Thoracic aorta (tissue), 2 donors: ENCODE measurements at regions not wholly inside any gene's neighbourhood (a gene's known extent, or its start where the extent isn't known, plus 50 kb on each side); places are given as distances from the start of the nearest gene placed in this dataset.

Experiments used
- ATAC-seq: fragments of 150-250 bp; one replicate; pipeline ENCODE4 v1.8.0; 2017; ENCODE audit warnings: low read depth; ENCODE audit not compliant: insufficient number of reproducible peaks, low FRiP score
- DNase-seq: peaks from one replicate; pipeline ENCODE4 v3.0.0-alpha.2; 2020; ENCODE audit warnings: low spot score
- H3K27ac ChIP-seq, 2 donors: fragments of 200-600 bp; sonication (generic); 1 replicate in 1 of 2; 2 replicates in 1 of 2; pipeline ENCODE4 v1.5.1; 2016; ENCODE audit warnings: mild to moderate bottlenecking in 2 of 2, moderate library complexity in 2 of 2
- H3K27me3 ChIP-seq: fragments of 200-600 bp; sonication (generic); replicated peaks from 2 replicates; pipeline ENCODE4 v1.6.0; 2016; ENCODE audit warnings: mild to moderate bottlenecking; ENCODE audit not compliant: insufficient read depth
- H3K36me3 ChIP-seq: fragments of 200-600 bp; sonication (generic); one replicate; pipeline ENCODE4 v1.5.1; 2016
- H3K4me1 ChIP-seq, 2 donors: fragments of 200-600 bp; sonication (generic); 1 replicate in 1 of 2; 2 replicates in 1 of 2; pipeline versions ENCODE4 v1.5.1 to v1.6.0; 2016; ENCODE audit warnings: low read depth in 2 of 2, mild to moderate bottlenecking in 1 of 2; ENCODE audit not compliant: control insufficient read depth in 1 of 2
- H3K4me3 ChIP-seq: fragments of 200-600 bp; sonication (generic); 2 replicates; pipeline ENCODE4 v1.5.1; 2016; ENCODE audit warnings: mild to moderate bottlenecking
- H3K9me3 ChIP-seq: fragments of 200-600 bp; sonication (generic); 2 replicates; pipeline ENCODE4 v1.5.1; 2016
- CTCF ChIP-seq: fragments of 200-600 bp; sonication (generic); IDR thresholded peaks from one replicate; pipeline ENCODE4 v1.5.1; 2019; ENCODE audit warnings: antibody characterized with exemption

DNA sequence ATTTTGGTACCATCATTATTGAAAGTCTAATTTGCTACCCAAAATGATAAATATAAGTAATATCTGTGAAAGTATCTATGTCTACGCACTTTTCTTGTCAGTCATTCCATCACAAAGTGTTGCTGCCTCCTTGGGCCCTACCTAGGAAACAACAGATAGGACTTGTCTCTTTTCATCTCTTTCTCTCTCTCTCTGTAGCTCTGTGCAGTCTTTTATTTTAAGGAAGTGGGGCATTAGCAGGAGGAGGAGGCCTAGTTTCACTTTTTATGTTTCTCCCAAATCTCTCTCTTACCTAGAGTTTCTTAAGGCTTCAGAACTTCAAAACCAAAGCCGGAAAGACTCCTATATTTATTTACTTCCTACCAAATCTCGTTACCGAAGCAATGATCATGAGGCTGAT is 354.8 kb upstream of the LUZP2 start:
- no peak for ATAC-seq
- DNase-seq = no peak
- H3K27ac ChIP-seq = no peak overlapping the region
- no peaks in the 10 kb centered on the region for H3K36me3 ChIP-seq
- H3K4me3 ChIP-seq = no peak overlapping the region
- no peaks in the 10 kb centered on the region for H3K27me3 ChIP-seq
- TF ChIP-seq CTCF = no peak
- no peaks in the 10 kb centered on the region for H3K9me3 ChIP-seq
- H3K4me1 ChIP-seq = no peaks in the 10 kb centered on the region

GRCh38 chr11:24145411-24145810 is 351.4 kb upstream of the LUZP2 start:
- no peaks in the 10 kb centered on the region for H3K9me3 ChIP-seq
- H3K4me1 ChIP-seq = no peaks in the 10 kb centered on the region
- no peak for TF ChIP-seq CTCF
- H3K4me3 ChIP-seq = no peak overlapping the region
- no peaks in the 10 kb centered on the region for H3K36me3 ChIP-seq
- no peak overlapping the region for H3K27ac ChIP-seq
- H3K27me3 ChIP-seq = no peaks in the 10 kb centered on the region
- no peak for ATAC-seq
- no peak for DNase-seq

GRCh38 chr11:24153337-24153736 is 343.5 kb upstream of the LUZP2 start:
- Histone ChIP-seq H3K27ac (no peak overlapping the region), H3K4me3 (no peak overlapping the region), H3K36me3 (no peaks in the 10 kb centered on the region), H3K9me3 (no peaks in the 10 kb centered on the region), H3K27me3 (no peaks in the 10 kb centered on the region), H3K4me1 (no peaks in the 10 kb centered on the region)
- DNase-seq (no peak), ATAC-seq (no peak)
- TF ChIP-seq CTCF = no peak

DNA sequence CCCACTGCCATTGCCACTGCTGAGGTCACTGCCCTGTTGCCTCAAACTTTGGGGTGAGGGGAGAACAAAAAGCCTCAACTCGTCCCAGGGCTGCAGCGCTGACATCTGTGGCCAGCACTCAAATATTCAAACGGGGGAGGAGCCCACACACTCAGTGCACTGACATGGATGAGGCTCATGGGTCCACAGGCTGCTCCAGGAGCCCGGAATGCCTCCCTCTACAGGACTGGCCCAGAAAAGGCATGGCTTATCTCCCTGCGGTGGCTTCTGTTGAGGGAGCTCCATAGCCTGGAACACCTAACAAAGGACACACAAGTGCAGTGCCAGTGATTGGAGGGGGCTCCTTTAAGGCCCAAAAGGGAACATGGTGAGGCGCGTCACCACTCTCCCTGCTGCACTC is 341.1 kb upstream of the LUZP2 start:
- TF ChIP-seq CTCF = no peak
- Histone ChIP-seq H3K4me3 (no peak overlapping the region), H3K27me3 (no peaks in the 10 kb centered on the region), H3K27ac (no peak overlapping the region), H3K36me3 (no peaks in the 10 kb centered on the region), H3K4me1 (no peaks in the 10 kb centered on the region), H3K9me3 (no peaks in the 10 kb centered on the region)
- ATAC-seq = no peak
- no peak for DNase-seq

DNA sequence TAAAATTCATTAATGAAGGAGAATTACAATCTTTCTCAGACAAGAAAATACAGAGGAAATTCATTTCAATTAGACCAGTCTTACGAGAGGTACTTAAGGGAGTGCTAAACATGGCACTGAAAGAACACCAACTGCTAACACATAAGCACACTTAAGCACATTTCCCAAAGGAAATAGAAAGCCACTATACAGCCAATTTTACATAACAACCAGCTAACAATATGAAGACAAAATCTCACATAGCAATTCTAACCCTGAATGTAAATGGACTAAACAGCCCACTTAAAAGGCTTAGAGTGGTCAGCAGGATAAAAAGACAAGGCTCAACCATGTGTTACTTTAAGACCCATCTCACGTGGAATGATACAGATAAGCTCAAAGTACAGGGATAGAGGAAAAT is 339.5 kb upstream of the LUZP2 start:
- TF ChIP-seq CTCF = no peak
- Histone ChIP-seq H3K4me1 (no peaks in the 10 kb centered on the region), H3K27me3 (no peaks in the 10 kb centered on the region), H3K36me3 (no peaks in the 10 kb centered on the region), H3K27ac (no peak overlapping the region), H3K4me3 (no peak overlapping the region), H3K9me3 (no peaks in the 10 kb centered on the region)
- no peak for DNase-seq
- ATAC-seq = no peak
